ENCODE measurements at regions not wholly inside any gene's neighbourhood (a gene's known extent, or its start where the extent isn't known, plus 50 kb on each side); places are given as distances from the start of the nearest gene placed in this dataset.

DNA sequence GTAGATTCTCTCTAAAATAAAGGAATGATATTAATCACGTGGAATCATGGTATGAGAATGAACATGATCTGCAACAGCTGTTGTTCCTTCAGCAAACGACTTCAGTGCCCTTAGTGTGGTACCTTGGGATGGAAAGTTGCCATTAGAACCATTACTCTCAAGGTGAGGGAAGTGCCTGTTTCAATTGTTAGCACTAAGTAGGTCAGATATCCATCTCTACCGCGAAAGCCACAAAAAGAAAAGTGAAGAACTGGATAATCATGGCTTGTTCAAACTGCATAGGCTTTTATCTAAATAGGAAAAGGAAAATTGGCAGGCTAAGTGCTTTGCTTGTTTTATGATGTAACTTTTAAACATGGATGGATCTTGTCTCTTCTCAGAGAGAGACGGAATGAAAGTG lies 380.7 kb downstream of the MRPS30 start:
- Histone ChIP-seq H3K27me3 (no peaks in the 10 kb centered on the region), H3K4me3 (no peak overlapping the region), H3K9me3 (no peaks in the 10 kb centered on the region), H3K4me1 (no peaks in the 10 kb centered on the region), H3K9ac (ENCODE audit: low read depth in 2 of 2, low read length in 2 of 2) (no peak overlapping the region), H3K36me3 (no peaks in the 10 kb centered on the region), H3K27ac (no peak overlapping the region)
- intact Hi-C loops (cut with DNase I) = no loop called here
- TF ChIP-seq, protein P1, sequence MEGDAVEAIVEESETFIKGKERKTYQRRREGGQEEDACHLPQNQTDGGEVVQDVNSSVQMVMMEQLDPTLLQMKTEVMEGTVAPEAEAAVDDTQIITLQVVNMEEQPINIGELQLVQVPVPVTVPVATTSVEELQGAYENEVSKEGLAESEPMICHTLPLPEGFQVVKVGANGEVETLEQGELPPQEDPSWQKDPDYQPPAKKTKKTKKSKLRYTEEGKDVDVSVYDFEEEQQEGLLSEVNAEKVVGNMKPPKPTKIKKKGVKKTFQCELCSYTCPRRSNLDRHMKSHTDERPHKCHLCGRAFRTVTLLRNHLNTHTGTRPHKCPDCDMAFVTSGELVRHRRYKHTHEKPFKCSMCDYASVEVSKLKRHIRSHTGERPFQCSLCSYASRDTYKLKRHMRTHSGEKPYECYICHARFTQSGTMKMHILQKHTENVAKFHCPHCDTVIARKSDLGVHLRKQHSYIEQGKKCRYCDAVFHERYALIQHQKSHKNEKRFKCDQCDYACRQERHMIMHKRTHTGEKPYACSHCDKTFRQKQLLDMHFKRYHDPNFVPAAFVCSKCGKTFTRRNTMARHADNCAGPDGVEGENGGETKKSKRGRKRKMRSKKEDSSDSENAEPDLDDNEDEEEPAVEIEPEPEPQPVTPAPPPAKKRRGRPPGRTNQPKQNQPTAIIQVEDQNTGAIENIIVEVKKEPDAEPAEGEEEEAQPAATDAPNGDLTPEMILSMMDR (IDR thresholded peaks at IDR 0.05) = no peak
- DNase-seq = no peak

DNA sequence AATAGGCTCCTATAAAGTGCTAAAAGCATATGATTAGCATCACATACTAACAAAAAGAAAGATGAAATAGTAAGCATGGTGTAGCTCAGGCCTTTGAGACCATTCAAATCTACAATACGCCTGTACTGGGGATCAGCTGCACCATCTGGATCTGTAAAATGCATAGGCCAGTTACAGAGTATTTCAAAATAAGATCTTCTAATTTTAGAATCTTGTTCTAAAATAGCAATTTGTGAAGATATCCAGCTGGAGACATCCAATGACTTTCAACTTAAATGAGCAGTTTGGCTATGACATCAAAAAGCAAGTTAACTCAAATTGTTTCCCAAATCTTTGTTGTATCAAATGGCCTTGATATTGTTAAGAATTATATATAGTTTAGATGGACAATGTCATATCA lies 386.3 kb downstream of the MRPS30 start:
- no peak overlapping the region for H3K4me3 ChIP-seq
- no peaks in the 10 kb centered on the region for H3K9me3 ChIP-seq
- H3K36me3 ChIP-seq = no peaks in the 10 kb centered on the region
- no peak overlapping the region for H3K27ac ChIP-seq
- no peaks in the 10 kb centered on the region for H3K27me3 ChIP-seq
- intact Hi-C loops (cut with DNase I) = no loop called here
- DNase-seq = no peak
- TF ChIP-seq, protein P1 (IDR thresholded peaks at IDR 0.05) = no peak
- no peak overlapping the region for H3K9ac ChIP-seq (ENCODE audit: low read depth in 2 of 2, low read length in 2 of 2)
- no peaks in the 10 kb centered on the region for H3K4me1 ChIP-seq

All from colonic mucosa (tissue), 4 donors.